Common myeloid progenitor, CD34-positive (primary cell): ENCODE measurements at regions not wholly inside any gene's neighbourhood (a gene's known extent, or its start where the extent isn't known, plus 50 kb on each side); places are given as distances from the start of the nearest gene placed in this dataset.

Source experiments
- CTCF ChIA-PET: fragments of 350-600 bp; sonication (Branson Sonifier 250); formaldehyde crosslinking; loops from one replicate; lab custom pipeline; 2021; ENCODE audit warnings: antibody characterized with exemption; lab: Charles Lee
- POLR2A ChIA-PET: fragments of 350-600 bp; sonication (Branson Sonifier 250); formaldehyde crosslinking; loops from one replicate; lab custom pipeline; 2021; ENCODE audit warnings: antibody characterized with exemption; lab: Charles Lee
- DNase-seq, 3 donors: peaks; one replicate each; pipeline versions ENCODE4 v3.0.0 to v3.0.0-alpha.2; 2013
- H3K27ac ChIP-seq, 2 experiments: 1 replicate in 1 of 2; 2 replicates in 1 of 2; pipeline ENCODE4 v1.7.0; 2013; ENCODE audit warnings: inconsistent platforms in 2 of 2, low read length in 2 of 2, mild to moderate bottlenecking in 2 of 2, low read depth in 1 of 2, moderate library complexity in 1 of 2; ENCODE audit not compliant: severe bottlenecking in 2 of 2, insufficient read depth in 1 of 2, poor library complexity in 1 of 2
- H3K27me3 ChIP-seq, 5 experiments: replicated peaks in 2 of 5; 1 replicate in 3 of 5; 2 replicates in 2 of 5; pipeline versions ENCODE4 v1.6.1 to v1.7.0; 2013; ENCODE audit warnings: low read length in 4 of 5, mild to moderate bottlenecking in 2 of 5, moderate library complexity in 2 of 5, inconsistent platforms in 1 of 5; ENCODE audit not compliant: insufficient read depth in 5 of 5, control insufficient read depth in 4 of 5
- H3K36me3 ChIP-seq, 4 experiments: 1 replicate in 2 of 4; 2 replicates in 2 of 4; pipeline versions ENCODE4 v1.6.1 to v1.7.0; 2013; ENCODE audit warnings: low read length in 3 of 4, control low read depth in 1 of 4, mild to moderate bottlenecking in 1 of 4; ENCODE audit not compliant: control insufficient read depth in 4 of 4, insufficient read depth in 4 of 4
- H3K4me1 ChIP-seq, 4 experiments: 1 replicate in 3 of 4; 2 replicates in 1 of 4; pipeline versions ENCODE4 v1.6.1 to v1.7.1; 2013; ENCODE audit warnings: low read length in 3 of 4, mild to moderate bottlenecking in 3 of 4, control low read depth in 1 of 4, inconsistent platforms in 1 of 4, moderate library complexity in 1 of 4; ENCODE audit not compliant: control insufficient read depth in 4 of 4, insufficient read depth in 4 of 4; ENCODE audit errors: control extremely low read depth in 1 of 4
- H3K4me3 ChIP-seq, 7 experiments: 1 replicate in 4 of 7; 2 replicates in 3 of 7; pipeline versions ENCODE4 v1.5.1 to v1.7.0; 2013; ENCODE audit warnings: mild to moderate bottlenecking in 7 of 7, low read length in 6 of 7, moderate library complexity in 6 of 7, inconsistent platforms in 2 of 7, low read depth in 2 of 7, control low read depth in 1 of 7; ENCODE audit not compliant: insufficient read depth in 4 of 7, control insufficient read depth in 1 of 7; ENCODE audit errors: extremely low read depth in 1 of 7
- H3K9me3 ChIP-seq, 5 experiments: 1 replicate in 4 of 5; 2 replicates in 1 of 5; pipeline versions ENCODE4 v1.6.1 to v1.7.1; 2013; ENCODE audit warnings: low read length in 4 of 5, mild to moderate bottlenecking in 2 of 5, inconsistent platforms in 1 of 5, low read depth in 1 of 5, moderate library complexity in 1 of 5; ENCODE audit not compliant: control insufficient read depth in 4 of 5, insufficient read depth in 2 of 5; ENCODE audit errors: control extremely low read depth in 1 of 5
- WGBS: methylation state at CpG from one replicate; pipeline ENCODE4 v1.1.5; 2013; ENCODE audit not compliant: insufficient coverage; 5-methylcytosine and 5-hydroxymethylcytosine counted together

DNA sequence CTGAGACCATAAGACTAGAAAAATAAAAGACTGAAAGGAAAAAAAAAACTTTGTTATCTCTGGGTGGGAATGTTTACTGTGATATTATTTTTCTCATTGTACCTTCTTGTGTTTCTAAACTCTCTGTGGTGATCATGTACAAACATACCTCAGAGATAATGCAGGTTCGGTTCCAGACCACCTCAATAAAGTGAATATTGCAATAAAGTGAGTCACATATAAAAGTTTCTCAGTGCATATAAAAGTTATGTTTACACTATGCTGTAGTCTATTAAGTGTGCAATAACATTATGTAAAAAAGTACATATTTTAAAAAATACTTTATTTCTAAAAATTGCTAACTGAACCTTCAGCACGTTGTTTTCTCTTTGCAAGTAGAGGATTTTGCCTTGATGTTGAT lies 137.5 kb downstream of the CENPF start:
- H3K36me3 ChIP-seq = no peaks in the 10 kb centered on the region
- no peaks in the 10 kb centered on the region for H3K27me3 ChIP-seq
- no CpG with 5 or more reads among the region's 2 CpGs for WGBS
- H3K27ac ChIP-seq = no peak overlapping the region
- CTCF ChIA-PET = no interaction called here
- H3K4me3 ChIP-seq = no peak overlapping the region
- DNase-seq = no peak
- POLR2A ChIA-PET = no interaction called here
- H3K4me1 ChIP-seq = no peaks in the 10 kb centered on the region
- H3K9me3 ChIP-seq = no peaks in the 10 kb centered on the region

DNA sequence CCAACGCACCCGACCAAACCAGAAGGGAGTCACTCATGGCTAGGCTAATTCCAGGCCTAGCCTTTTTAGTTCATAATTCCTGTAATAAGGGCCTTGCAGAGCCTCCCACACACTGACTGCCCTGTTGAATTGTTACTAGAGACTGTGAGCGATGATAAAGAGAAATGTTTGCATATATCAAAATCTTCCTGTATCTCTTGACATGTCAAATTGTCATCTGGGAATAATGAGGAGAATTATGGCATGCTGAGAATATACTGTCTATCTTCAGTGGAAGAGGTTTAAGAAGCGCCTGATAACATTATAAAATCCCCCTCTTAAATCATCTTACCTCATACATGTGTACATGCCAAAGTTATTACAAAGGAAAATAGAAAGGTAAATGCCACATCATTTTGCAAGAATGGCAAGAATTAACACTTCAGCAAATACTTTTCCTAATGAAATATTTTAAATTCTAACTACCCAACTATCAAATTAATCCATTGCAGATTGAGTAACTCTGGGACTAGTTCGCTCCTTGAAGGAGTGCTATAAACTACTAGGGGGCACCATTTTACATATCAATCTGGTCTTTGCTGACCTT lies 144.1 kb downstream of the CENPF start:
- no peak for DNase-seq
- H3K27me3 ChIP-seq = no peaks in the 10 kb centered on the region
- H3K4me1 ChIP-seq = no peaks in the 10 kb centered on the region
- no peaks in the 10 kb centered on the region for H3K36me3 ChIP-seq
- no peak overlapping the region for H3K4me3 ChIP-seq
- H3K9me3 ChIP-seq = no peaks in the 10 kb centered on the region
- CTCF ChIA-PET = interaction anchor here (1.1 kb wide), 1 partner anchor 11 kb away, joined by 4 read pairs; no protein-coding TSS in a partner anchor
- H3K27ac ChIP-seq = no peak overlapping the region
- WGBS = 100% methylated on average over 2 of the region's 5 CpGs
- POLR2A ChIA-PET = no interaction called here

DNA sequence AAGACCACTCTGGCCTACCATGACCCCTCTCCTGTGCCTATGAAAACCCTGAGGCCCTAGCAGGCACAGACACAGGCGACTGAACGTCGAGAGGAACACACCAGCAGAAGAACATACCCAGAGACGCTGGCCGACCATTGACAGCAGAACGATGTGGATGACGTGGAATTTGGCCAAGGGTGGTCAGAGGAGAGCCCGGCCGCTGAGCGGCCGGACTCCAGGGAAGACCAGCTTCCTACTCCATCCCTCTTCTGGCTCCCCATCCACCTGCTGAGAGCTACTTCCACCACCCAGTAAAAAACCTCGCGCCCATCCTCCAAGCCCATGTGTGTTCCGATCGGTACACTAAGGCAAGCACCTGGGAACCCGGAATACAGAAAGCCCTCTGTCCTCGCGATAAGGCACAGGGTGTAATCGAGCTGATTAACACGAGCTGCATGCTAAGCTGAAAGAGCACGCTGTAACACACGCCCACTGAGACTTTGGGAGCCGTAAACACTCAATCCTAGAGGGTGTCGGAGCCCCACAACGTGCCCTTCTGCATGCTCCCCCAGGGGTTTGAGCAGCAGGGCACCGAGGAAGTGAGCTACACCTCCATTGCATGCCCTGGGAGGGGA lies 150.3 kb downstream of the CENPF start:
- H3K27me3 ChIP-seq = no peaks in the 10 kb centered on the region
- ChIA-PET CTCF (interaction anchor here (0.9 kb wide), 1 partner anchor 11 kb away, joined by 3 read pairs; no protein-coding TSS in a partner anchor), POLR2A (no interaction called here)
- no peaks in the 10 kb centered on the region for H3K36me3 ChIP-seq
- no peak overlapping the region for H3K27ac ChIP-seq
- peaks cover 0 to 9% (median 2%) of the 10 kb centered on the region in 5 experiments for H3K9me3 ChIP-seq
- 82% methylated on average over 18 of the region's 26 CpGs for WGBS
- DNase-seq = no peak
- H3K4me3 ChIP-seq = no peak overlapping the region
- H3K4me1 ChIP-seq = no peaks in the 10 kb centered on the region

DNA sequence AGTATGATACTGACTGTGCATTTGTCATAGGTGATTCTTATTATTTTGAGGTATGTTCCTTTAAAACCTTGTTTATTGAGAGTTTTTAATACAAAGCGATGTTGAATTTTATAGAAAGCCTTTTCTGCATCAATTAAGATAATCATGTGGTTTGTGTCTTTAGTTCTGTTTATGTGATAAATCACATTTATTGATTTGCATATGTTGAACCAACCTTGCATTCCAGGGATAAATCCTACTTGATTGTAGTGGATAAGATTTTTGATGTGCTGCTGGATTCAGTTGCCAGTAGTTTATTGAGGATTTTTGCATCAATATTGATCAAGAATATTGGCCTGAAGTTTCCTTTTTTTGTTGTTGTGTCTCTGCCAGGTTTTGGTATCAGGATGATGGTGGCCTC lies 158.0 kb downstream of the CENPF start:
- ChIA-PET CTCF (no interaction called here), POLR2A (no interaction called here)
- H3K27me3 ChIP-seq = no peaks in the 10 kb centered on the region

DNA sequence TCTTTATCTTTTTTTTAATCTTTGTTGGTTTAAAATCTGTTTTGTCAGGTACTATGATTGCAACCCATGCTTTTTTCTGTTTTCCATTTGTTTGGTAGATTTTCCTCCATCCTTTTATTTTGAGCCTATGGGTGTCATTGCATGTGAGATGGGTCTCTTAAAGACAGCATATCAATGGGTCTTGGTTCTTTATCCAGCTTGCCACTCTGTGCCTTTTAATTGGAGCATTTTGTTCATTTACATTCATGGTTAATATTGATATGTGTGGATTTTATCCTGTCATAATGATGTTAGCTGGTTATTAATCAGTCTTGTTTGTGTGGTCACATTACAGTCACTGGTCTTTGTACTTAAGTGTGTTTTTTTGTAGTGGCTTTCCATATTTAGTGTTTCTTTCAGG lies 159.9 kb downstream of the CENPF start:
- ChIA-PET POLR2A (no interaction called here), CTCF (interaction anchor here (1.2 kb wide), 1 partner anchor 12 kb away, joined by 4 read pairs; no protein-coding TSS in a partner anchor)
- Histone ChIP-seq H3K27ac (no peak overlapping the region), H3K4me3 (no peak overlapping the region), H3K9me3 (peaks cover 0 to 20% (median 2%) of the 10 kb centered on the region in 5 experiments), H3K36me3 (no peaks in the 10 kb centered on the region), H3K27me3 (no peaks in the 10 kb centered on the region), H3K4me1 (no peaks in the 10 kb centered on the region)
- DNase-seq = no peak

More for the DNA sequence above, 158.0 kb downstream of the CENPF start:
- no peak for DNase-seq
- Histone ChIP-seq H3K36me3 (no peaks in the 10 kb centered on the region), H3K4me1 (no peaks in the 10 kb centered on the region), H3K9me3 (peaks cover 0 to 29% (median 2%) of the 10 kb centered on the region in 5 experiments), H3K27ac (no peak overlapping the region), H3K4me3 (no peak overlapping the region)
- 100% methylated on average over 1 of the region's 1 CpG for WGBS

DNA sequence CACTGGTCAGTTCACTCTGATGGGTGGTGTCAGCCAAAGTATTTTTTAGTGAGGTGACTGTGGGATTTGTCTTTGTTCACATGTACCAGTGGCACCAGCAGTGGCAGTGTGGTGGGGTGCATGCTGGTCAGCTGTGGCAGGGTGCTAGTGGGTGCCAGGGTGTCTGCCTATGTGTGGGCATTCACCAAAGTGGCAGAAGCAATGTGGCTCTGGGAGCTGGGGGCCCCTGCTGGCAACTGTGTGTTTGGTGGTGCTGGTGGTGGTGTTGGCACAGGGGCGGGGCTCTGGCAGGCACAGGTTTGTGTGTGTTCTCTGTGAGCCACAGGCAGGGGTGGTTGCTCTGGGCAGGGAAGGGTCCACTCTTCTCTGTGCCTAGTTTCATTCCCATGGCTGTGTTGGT lies 161.5 kb downstream of the CENPF start:
- CTCF ChIA-PET = no interaction called here
- no peaks in the 10 kb centered on the region for H3K36me3 ChIP-seq

DNA sequence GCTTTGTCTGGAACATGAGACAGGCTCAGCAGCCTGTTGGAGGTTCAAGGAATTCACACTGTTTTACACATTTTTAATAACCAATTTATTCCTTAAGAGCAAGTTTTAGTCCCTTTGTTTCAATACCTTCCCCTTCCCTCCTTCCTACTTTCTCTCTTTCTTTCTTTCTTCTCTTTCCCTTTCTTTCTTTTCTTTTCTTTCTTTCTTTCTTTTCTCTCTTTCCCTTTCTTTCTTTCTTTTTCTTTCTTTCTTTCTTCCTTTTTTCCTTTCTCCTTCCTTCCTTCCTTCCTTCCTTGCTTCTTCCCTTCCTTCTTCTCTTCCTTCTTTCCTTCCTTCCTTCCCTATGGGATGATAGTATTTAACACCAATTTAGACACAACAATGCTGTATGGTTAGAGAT lies 164.2 kb downstream of the CENPF start:
- ChIA-PET CTCF (no interaction called here), POLR2A (no interaction called here)
- no peak for DNase-seq
- Histone ChIP-seq H3K9me3 (peaks cover 0 to 6% (median 1%) of the 10 kb centered on the region in 5 experiments), H3K36me3 (no peaks in the 10 kb centered on the region), H3K4me3 (no peak overlapping the region), H3K4me1 (no peaks in the 10 kb centered on the region), H3K27me3 (no peaks in the 10 kb centered on the region), H3K27ac (no peak overlapping the region)

More for the DNA sequence above, 161.5 kb downstream of the CENPF start:
- Histone ChIP-seq H3K9me3 (peaks cover 0 to 20% (median 2%) of the 10 kb centered on the region in 5 experiments), H3K27ac (no peak overlapping the region), H3K4me3 (no peak overlapping the region), H3K27me3 (no peaks in the 10 kb centered on the region), H3K4me1 (no peaks in the 10 kb centered on the region)
- no peak for DNase-seq
- POLR2A ChIA-PET = no interaction called here
- 100% methylated on average over 1 of the region's 1 CpG for WGBS
